Stimulated activated CD4-positive, alpha-beta T cell treated with anti-CD3 and anti-CD28 coated beads, Interleukin-1b, Interleukin-23, amount 100 ng/mL, for 24 hours (primary cell): ENCODE measurements at regions not wholly inside any gene's neighbourhood (a gene's known extent, or its start where the extent isn't known, plus 50 kb on each side); places are given as distances from the start of the nearest gene placed in this dataset.
"Not testable (repeated sequence)": the region's sequence is repeated elsewhere in the genome, so short reads cannot be mapped to it uniquely, and the experiment has no call there.

ENCODE experiments used
- DNase-seq, 4 experiments: peaks; one replicate each; pipeline ENCODE4 v3.0.0-alpha.2; 2020; ENCODE audit warnings: low read depth in 4 of 4, low spot score in 1 of 4

DNA sequence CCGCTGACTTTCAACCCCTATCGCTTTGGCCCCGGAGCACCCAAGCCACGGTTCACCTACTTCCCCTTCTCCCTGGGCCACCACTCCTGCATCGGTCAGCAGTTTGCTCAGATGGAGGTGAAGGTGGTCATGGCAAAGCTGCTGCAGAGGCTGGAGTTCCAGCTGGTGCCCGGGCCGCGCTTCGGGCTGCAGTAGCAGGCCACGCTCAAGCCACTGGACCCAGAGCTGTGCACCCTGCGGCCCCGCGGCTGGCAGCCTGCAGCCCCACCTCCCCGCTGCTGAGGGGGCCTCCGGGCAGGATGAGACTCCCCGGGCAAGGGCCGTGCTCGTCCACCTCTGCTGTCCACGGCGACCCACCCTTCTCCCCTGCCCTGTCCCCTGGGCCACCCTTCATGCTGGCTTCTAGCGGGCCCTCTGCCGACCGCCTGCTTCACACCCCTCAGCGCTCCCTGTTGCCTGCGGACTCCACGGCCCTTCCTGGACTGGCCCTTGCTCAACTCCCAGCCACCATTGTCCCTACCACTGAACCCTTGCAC lies 92.2 kb upstream of the TRABD2B start:
- DNase-seq, result no peak

DNA sequence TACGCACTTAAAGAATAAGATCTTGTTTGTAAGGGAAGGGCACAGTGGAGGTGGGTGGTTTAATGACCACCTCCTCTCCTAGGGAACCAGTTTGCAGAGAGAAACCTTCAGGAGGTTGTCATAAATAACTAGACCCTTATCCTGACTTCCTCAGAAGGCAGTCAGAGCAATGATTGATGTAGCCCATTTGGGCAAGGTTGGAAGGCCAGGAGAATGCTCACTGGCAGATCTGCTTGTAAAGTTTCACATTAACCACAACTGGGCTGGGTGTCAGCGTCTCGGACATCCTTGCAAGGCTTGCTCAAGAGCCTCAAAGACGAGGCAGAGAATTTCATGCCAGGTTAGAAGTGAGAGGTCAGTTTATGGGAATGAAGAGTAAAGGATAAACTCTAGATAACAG lies 87.6 kb upstream of the TRABD2B start:
- no peak for DNase-seq

GRCh38 chr1:48082271-48082962 lies 85.2 kb upstream of the TRABD2B start:
- DNase-seq, result no peak

DNA sequence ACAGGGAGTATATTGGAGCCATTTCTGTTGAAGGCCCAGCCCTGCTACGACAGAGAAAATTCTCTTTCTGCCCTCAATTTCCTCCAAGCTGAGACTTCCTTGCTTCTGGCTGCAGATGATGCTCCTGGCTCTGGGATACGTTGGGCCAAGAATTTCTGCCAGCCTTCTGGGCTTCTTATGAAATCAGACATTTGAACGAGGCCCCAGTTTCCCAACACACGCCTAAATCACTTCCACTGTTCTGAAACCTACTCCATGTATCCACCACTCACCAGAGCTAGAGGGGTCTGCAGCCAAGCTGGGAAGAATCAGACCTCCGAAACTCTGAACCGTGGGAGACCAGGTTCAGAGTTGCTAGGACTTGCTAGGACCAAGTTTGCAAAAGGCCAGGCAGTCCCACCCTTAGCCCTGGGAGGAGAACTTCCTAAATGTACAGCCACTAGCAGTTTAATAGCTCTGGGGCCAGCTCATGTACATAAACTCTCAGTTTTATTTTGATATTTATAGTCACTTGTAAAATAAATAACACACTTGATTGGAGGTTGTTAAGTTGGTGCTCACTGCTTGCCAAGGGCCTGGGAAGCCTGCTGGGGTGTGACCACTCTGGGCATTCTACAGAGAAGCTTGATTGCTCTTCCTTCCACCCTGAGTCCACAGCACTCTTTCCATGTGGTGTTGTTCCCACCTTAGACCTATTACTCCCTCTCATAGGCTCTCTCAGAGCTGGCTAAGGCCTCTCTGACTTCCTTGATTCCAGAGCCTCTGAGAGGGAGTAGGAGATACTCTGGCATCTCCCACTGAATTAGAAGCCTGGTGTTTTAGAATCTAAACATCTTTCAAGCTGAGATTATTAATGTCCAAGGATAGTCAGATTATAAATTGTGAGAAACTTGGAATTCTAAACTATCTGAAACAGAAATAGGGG lies 83.4 kb upstream of the TRABD2B start:
- DNase-seq, result no peak

DNA sequence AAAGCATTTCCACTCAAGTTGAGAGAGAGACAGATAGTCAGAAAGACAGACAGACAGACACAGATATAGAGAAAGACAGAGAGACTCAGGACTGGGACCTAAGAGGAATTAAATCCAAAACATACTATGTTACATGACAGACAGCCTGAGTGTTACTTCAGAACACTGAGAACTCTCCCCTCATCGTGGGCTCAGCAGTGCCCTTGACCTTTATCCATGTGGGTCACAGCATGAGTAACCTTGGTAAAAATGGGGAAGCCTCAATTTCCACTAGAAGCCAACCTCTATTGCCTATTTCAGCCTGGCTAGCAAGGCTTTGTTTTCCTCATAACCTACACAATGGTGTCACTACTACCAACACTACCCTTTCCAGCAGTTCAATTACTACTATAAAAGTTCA lies 81.9 kb upstream of the TRABD2B start:
- DNase-seq, result no peak

DNA sequence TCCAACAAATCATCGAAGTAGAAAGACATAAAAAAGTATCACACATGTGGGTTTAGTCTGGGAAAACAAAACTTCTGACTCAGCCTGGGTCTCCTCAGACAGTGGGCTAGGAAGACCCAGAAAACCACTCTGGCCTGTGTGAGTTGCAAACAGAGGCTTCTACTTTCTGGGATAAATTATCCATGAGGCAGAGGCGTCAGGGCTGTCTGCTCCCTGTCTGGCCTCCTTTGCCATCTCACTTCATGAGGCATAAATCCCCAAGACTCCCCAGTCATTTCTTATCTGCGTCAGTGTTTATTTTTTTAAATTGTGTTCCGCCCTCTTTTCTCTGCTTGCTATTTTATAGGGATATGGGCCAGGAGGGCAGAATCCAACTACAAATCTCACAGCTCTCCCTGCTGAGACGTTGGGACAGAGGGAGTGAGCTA lies 80.6 kb upstream of the TRABD2B start:
- no peak for DNase-seq

- no peak for DNase-seq
Observed at GRCh38 chr1:48076017-48076416, 78.8 kb upstream of the TRABD2B start.

GRCh38 chr1:48073798-48074530 lies 76.8 kb upstream of the TRABD2B start:
- no peak for DNase-seq

- no peak for DNase-seq
Observed at GRCh38 chr1:48071513-48071912, 74.3 kb upstream of the TRABD2B start.

GRCh38 chr1:48070396-48070750 lies 73.2 kb upstream of the TRABD2B start:
- DNase-seq, result no peak

GRCh38 chr1:48069662-48070395 lies 72.6 kb upstream of the TRABD2B start:
- no peak for DNase-seq

DNA sequence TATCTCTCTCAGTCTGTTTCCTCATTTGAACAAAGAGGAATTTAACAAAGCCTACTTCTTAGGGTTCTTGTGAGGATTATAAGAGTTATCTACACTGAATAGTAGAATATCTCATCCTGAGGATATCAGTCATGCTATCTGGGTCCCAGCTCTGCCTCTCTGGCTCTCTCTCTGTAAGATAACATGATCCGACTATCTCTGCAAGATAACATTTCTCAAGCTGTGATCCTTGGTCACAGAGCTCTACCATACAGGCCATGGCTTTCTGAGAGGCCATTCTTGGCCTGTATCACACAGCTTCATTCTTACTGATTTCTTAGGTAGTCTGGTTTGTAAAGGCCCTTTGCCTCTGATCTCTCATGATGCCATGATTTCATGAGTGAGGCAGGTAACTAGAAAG lies 71.0 kb upstream of the TRABD2B start:
- no peak for DNase-seq

DNA sequence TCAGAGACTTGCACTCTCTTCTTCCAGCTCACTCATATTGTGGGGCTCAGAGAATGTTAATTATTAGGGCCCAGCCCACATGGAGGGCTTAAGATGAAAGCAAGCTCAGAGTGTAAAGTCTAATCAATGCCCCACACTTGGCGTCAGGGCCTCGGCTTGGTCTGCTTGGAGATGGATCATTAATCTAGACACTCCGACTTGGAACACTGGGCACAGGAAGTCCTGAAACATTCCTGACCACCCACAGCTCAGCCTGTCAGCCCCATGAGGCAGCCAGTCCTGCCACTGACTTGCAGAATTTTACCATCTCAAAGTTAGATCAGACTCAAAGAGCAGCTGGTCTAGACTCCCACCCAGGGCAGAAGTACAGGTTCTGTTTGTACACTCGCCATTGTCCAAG lies 69.8 kb upstream of the TRABD2B start:
- DNase-seq, result no peak

DNA sequence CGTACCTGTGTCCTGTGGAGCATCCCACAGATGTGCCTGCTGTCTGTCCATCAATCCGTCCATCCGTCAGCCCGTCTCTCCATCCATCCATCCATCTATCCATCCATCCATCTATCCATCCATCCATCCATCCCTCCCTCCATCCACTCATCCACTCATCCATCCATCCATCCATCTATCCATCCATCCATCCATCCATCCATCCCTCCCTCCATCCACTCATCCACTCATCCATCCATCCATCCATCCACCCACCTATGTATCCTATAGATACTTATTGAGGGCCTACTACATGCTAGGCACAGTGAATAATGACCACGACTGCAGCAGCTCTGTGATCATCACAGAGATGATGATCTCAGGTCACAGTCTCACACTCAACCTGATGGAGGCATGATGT lies 67.5 kb upstream of the TRABD2B start:
- not testable (repeated sequence) for DNase-seq

DNA sequence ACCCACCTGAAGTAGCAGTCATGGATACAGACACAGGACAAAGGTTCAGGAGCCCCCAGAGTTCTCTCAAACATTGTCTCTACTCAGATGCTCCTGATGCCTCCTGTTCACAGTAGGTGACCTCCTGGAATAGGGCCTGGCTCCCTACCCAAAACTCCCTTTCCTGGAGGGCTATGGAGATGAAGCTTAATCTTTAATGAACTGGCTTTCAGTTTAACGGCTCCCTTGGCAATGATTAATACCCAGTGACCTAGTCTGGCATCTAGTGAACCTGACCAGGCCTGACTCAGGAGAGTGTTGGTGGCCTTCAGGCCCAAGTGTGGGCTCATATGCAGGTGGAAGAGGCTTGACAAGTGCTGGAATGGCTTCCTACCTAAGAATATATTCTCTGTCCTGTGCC lies 65.2 kb upstream of the TRABD2B start:
- no peak for DNase-seq

GRCh38 chr1:48061162-48062136 lies 64.3 kb upstream of the TRABD2B start:
- DNase-seq, result no peak

- DNase-seq, result no peak
Observed at GRCh38 chr1:48059289-48059688, 62.1 kb upstream of the TRABD2B start.

- DNase-seq, result no peak
Observed at GRCh38 chr1:48058135-48059025, 61.2 kb upstream of the TRABD2B start.

DNA sequence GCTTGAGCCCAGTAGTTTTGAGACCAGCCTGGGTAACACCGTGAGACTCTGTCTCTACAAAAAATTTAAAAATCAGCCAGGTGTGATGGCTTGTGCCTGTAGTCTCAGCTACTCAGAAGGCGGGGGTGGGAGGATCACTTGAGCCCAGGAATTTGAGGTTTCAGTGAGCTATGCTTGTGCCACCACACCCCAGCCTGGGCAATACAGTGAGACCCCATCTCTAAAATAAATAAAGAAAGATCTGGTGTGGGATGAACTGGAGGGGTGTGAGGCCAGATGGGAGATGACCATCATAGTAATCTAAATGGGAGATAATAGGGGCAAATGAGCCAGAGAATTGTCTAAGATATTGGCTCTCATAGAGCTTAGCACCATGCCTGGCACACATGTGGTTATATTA lies 60.1 kb upstream of the TRABD2B start:
- DNase-seq, result no peak
